C4-2B (cell line): ENCODE measurements at regions not wholly inside any gene's neighbourhood (a gene's known extent, or its start where the extent isn't known, plus 50 kb on each side); places are given as distances from the start of the nearest gene placed in this dataset.

Experiments
- ZFX ChIP-seq: fragments of 450-650 bp; IDR thresholded peaks from 2 replicates; pipeline ENCODE4 v1.6.1; 2017
- TF ChIP-seq, protein P1 (sequence below): fragments of 450-650 bp; conservative IDR thresholded peaks from 2 replicates; pipeline ENCODE4 v1.5.1; 2017; ENCODE audit warnings: mild to moderate bottlenecking

DNA sequence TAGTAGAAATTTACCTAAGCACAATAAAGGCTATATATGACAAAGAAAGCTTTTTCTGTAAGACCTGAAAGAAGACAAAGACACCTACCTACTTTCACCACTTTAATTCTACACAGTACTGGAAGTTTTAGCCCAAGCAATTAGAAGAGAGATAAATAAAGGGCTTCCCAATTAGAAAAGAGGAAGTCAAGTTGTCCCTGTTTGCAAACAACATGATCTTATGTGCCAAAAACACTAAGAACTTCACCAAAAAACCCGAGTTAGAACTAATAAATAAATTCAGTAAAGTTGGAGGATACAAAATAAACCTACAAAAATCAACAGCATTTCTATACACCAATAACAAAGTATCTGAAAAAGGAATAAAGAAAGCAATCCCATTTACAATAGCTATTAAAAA is 190.9 kb downstream of the NR2F2 start:
- TF ChIP-seq, protein P1, sequence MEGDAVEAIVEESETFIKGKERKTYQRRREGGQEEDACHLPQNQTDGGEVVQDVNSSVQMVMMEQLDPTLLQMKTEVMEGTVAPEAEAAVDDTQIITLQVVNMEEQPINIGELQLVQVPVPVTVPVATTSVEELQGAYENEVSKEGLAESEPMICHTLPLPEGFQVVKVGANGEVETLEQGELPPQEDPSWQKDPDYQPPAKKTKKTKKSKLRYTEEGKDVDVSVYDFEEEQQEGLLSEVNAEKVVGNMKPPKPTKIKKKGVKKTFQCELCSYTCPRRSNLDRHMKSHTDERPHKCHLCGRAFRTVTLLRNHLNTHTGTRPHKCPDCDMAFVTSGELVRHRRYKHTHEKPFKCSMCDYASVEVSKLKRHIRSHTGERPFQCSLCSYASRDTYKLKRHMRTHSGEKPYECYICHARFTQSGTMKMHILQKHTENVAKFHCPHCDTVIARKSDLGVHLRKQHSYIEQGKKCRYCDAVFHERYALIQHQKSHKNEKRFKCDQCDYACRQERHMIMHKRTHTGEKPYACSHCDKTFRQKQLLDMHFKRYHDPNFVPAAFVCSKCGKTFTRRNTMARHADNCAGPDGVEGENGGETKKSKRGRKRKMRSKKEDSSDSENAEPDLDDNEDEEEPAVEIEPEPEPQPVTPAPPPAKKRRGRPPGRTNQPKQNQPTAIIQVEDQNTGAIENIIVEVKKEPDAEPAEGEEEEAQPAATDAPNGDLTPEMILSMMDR = no peak
- TF ChIP-seq ZFX = no peak
